ENCODE measurements at regions not wholly inside any gene's neighbourhood (a gene's known extent, or its start where the extent isn't known, plus 50 kb on each side); places are given as distances from the start of the nearest gene placed in this dataset.

GRCh38 chr2:234849678-234850077 is 102.1 kb upstream of the SH3BP4 start:
- intact Hi-C loops (cut with micrococcal nuclease; ENCODE audit: unreplicated experiment) (no loop called here), in situ Hi-C loops (cut with MboI) (no loop called here)
- BruUV-seq (replicated peaks), result no TSS peak
- CTCF ChIA-PET, result interaction anchor here (0.6 kb wide), 1 partner anchor 32 kb away, joined by 3 read pairs; no protein-coding TSS in a partner anchor
- H2AFZ ChIP-seq (ENCODE audit: control insufficient read depth, low read depth, low read length), result no peak overlapping the region
- no peak for DNase-seq (ENCODE audit: low read depth, low spot score)
- FAIRE-seq, result no peak
- no peak overlapping the region for H3K4me2 ChIP-seq (ENCODE audit: control insufficient read depth, insufficient read depth)
- H3K79me2 ChIP-seq (ENCODE audit: control insufficient read depth, insufficient read depth, low read length), result no peaks in the 10 kb centered on the region
- POLR2A ChIA-PET, result no interaction called here
- 25% methylated on average over 4 of the region's 4 CpGs for WGBS (ENCODE audit: insufficient coverage, insufficient replicate concordance, low lambda C conversion rate, missing lambda C conversion rate)
- no peak overlapping the region for H3K9ac ChIP-seq (ENCODE audit: control insufficient read depth, insufficient read depth, low read length)
- RAD21 ChIA-PET (ENCODE audit: unreplicated experiment), result no interaction called here
- no peaks in the 10 kb centered on the region for H3K36me3 ChIP-seq (ENCODE audit: control insufficient read depth in 2 of 2, insufficient read depth in 2 of 2, low read length in 1 of 2)
- SMC1A ChIA-PET (ENCODE audit: uncharacterized antibody, unreplicated experiment), result no interaction called here
- H3K27ac ChIP-seq (ENCODE audit: control insufficient read depth, insufficient read depth), result no peak overlapping the region
- H3K4me3 ChIP-seq, result no peak overlapping the region
- H3K27me3 ChIP-seq (replicated peaks in 1 of 2; ENCODE audit: control insufficient read depth in 2 of 2, insufficient read depth in 2 of 2, low read length in 1 of 2), result no peaks in the 10 kb centered on the region
- no peaks in the 10 kb centered on the region for H4K20me1 ChIP-seq (ENCODE audit: control insufficient read depth, insufficient read depth)
- no peak for ATAC-seq
- no peaks in the 10 kb centered on the region for H3K9me3 ChIP-seq (replicated peaks; ENCODE audit: control insufficient read depth, insufficient read depth, low read length)
- no peaks in the 10 kb centered on the region for H3K4me1 ChIP-seq (ENCODE audit: control insufficient read depth, insufficient read depth, low read length)
- TF ChIP-seq KLF5 (IDR thresholded peaks at IDR 0.05; ENCODE audit: partially characterized antibody) (no peak), SMARCA5 (IDR thresholded peaks at IDR 0.05) (no peak), POLR2AphosphoS2 (IDR thresholded peaks at IDR 0.05; ENCODE audit: low read depth, low read length) (no peak), CBFB (IDR thresholded peaks at IDR 0.05; ENCODE audit: low read depth) (no peak), MAX (IDR thresholded peaks at IDR 0.05; ENCODE audit: low read depth, low read length) (no peak), ESRRA (IDR thresholded peaks at IDR 0.05; ENCODE audit: low read length) (no peak), KDM1A (IDR thresholded peaks at IDR 0.05; ENCODE audit: borderline replicate concordance) (no peak), MEF2A (IDR thresholded peaks at IDR 0.05; ENCODE audit: insufficient read depth, low read depth, low read length) (no peak), ZBTB33 (IDR thresholded peaks at IDR 0.05) (no peak), CEBPB (IDR thresholded peaks at IDR 0.05; ENCODE audit: borderline replicate concordance in 1 of 2, low read depth in 2 of 2, low read length in 2 of 2) (no peak), JUND (IDR thresholded peaks at IDR 0.05; ENCODE audit: low read depth, low read length) (no peak)
